Panc1 (cell line): ENCODE measurements at regions not wholly inside any gene's neighbourhood (a gene's known extent, or its start where the extent isn't known, plus 50 kb on each side); places are given as distances from the start of the nearest gene placed in this dataset.

Experiments
- POLR2AphosphoS5 ChIP-seq: IDR thresholded peaks from 2 replicates; pipeline ENCODE4 v1.6.1; 2012; ENCODE audit warnings: mild to moderate bottlenecking, low read depth, low read length, moderate library complexity
- REST ChIP-seq, 2 experiments: IDR thresholded peaks; 2 replicates each; pipeline ENCODE4 v1.6.1; 2011 to 2012; ENCODE audit warnings: low read depth in 2 of 2, control low read depth in 1 of 2, low read length in 1 of 2, mild to moderate bottlenecking in 1 of 2, moderate library complexity in 1 of 2; ENCODE audit not compliant: insufficient read depth in 1 of 2
- SIN3A ChIP-seq: IDR thresholded peaks from 2 replicates; pipeline ENCODE4 v1.6.1; 2012; ENCODE audit warnings: low read depth, mild to moderate bottlenecking, low read length, moderate library complexity, borderline replicate concordance; ENCODE audit not compliant: insufficient read depth
- TF ChIP-seq, protein P1 (sequence below): fragments of 450-650 bp; IDR thresholded peaks from 2 replicates; pipeline ENCODE4 v1.5.1; 2017; ENCODE audit warnings: mild to moderate bottlenecking

DNA sequence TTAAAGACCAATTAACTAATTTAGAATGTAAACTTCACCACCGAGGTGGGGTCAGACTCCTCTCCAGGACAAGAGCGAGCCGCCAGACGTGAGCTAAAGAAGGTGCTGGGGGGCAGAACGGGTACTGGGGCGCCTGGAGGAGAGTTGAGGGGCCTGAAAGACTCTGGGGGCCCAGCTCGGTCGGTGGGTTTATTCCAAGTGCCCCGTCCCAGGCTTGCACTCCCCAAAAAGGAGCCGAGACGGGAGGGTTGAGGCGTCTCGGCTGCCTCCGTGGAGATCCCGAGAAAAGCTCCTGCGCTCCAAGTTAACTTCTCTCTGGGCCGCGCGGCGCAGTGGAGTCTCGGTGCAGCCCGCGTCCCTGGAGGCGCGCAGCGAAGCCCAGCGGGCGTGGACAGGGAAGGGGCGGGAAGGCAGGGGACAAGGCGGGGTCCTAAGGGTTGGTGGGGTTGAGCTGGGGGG, 553.3 kb downstream of the TFEC start:
- TF ChIP-seq, protein P1, sequence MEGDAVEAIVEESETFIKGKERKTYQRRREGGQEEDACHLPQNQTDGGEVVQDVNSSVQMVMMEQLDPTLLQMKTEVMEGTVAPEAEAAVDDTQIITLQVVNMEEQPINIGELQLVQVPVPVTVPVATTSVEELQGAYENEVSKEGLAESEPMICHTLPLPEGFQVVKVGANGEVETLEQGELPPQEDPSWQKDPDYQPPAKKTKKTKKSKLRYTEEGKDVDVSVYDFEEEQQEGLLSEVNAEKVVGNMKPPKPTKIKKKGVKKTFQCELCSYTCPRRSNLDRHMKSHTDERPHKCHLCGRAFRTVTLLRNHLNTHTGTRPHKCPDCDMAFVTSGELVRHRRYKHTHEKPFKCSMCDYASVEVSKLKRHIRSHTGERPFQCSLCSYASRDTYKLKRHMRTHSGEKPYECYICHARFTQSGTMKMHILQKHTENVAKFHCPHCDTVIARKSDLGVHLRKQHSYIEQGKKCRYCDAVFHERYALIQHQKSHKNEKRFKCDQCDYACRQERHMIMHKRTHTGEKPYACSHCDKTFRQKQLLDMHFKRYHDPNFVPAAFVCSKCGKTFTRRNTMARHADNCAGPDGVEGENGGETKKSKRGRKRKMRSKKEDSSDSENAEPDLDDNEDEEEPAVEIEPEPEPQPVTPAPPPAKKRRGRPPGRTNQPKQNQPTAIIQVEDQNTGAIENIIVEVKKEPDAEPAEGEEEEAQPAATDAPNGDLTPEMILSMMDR, result no peak
- TF ChIP-seq SIN3A (no peak), POLR2AphosphoS5 (no peak), REST (IDR thresholded peaks at IDR 0.05; ENCODE audit: insufficient read depth in 1 of 2, low read depth in 2 of 2, low read length in 1 of 2) (no peak)
